ENCODE measurements at regions not wholly inside any gene's neighbourhood (a gene's known extent, or its start where the extent isn't known, plus 50 kb on each side); places are given as distances from the start of the nearest gene placed in this dataset.

GRCh38 chr7:17485904-17486303 lies 187.5 kb downstream of the AHR start:
- DNase-seq = no peak

GRCh38 chr7:17486835-17487234 lies 188.4 kb downstream of the AHR start:
- no peak for DNase-seq

DNA sequence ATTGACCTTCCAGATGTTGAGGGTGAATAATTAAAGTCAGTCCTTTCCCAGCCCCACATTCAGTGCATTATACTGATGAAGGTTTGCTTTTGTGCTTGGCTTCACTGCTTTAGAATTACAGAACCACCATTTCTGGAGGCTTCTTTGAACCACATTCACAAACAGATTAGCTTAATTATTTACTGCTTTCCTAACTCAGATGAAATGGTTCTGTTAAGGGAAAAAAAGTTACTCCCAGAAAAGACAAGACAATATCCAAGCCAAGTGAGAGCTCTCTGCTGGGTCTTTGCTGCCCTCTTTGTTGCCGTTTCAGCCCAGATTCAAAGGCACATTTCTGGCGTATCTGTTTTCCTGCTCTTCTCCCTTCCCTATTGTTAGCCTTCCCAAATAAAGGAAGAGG lies 188.9 kb downstream of the AHR start:
- no peak for DNase-seq

DNA sequence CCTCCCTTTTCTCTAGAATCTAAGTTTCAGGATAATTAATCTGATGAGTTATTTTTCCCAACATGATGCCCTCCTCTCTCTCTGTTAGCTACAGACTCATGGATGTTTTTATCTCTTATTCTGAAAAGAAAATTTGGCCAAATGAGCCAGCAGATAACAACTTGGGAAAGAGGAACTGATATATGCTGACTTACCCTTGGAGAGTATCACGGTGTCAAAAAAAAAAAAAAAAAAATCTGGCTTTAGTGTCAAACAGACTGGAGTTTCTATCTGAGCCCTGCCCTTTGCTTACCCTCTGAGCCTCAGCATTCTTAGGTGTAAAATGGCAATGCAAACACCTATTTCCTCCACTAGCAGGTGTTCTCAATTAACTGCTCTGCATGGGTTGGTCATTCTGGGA lies 190.4 kb downstream of the AHR start:
- no peak for DNase-seq

GRCh38 chr7:17489961-17490360 lies 191.5 kb downstream of the AHR start:
- DNase-seq = no peak

DNA sequence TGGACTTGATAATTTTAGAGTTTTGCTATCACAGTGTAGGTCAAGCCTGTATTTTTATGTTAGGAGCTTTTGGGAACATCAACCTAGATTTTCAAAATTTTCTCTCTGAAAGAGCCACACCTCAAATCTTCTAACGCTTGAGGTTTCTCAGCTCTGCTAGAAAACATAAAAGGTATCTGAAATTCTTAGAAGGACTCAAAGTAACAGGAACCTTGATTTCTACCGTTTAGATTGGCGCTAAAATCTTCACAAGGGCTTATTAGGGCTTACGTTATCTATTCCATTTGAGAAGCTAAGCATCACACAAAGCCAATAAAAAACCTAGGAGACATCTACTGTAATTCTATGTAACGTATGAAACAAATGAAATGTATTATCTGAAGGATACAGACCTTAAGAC lies 192.4 kb downstream of the AHR start:
- no peak for DNase-seq

GRCh38 chr7:17492437-17492836 lies 194.0 kb downstream of the AHR start:
- no peak for DNase-seq

DNA sequence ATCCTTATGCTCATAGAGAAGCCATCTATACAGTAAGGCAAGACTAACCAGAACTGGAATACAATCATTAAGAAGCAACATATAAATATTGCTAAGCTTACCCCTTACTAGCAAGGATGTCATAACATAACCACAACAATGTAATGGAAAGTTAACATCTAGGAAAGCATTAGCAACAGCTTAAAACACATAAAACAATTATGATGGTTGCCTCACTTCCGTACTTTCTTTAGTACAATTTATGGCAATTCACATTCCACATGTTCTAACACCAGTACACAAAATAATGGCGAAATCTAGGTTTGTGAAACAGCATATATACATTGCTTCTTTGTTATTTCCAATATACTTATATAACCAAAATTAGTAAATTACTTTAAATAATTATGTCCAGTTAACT lies 195.0 kb downstream of the AHR start:
- no peak for DNase-seq

GRCh38 chr7:17495655-17496394 lies 197.4 kb downstream of the AHR start:
- no peak for DNase-seq

GRCh38 chr7:17497136-17497535 lies 198.7 kb downstream of the AHR start:
- DNase-seq = no peak

DNA sequence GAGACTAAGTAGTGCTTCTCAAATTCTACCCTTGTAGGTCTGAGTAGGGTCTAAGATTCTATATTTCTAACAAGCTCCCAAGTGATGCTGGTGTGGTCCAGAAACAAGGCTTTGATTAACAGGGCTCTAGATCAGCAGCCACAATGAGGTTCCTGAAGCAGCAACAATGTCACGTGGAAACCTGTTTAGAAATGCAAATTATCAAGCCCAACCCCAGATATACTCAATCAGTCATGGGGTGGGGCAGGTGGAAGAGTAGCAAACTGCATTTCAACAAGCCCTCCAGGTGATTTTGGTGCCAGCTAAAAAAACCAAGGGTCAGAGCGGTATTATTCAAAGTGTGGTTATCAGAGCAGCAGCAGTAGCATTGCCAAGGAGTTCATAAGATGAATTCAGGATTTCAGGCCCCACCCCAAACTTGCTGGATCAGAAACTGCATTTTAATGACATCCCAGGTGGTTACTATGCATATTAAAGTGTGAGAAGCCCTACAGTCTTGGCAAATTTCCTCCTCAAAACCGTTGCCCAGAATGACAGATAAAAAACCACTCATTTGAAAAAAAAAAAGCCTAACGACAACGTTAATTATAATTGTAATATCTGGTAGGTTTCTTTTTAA lies 199.2 kb downstream of the AHR start:
- no peak for DNase-seq

GRCh38 chr7:17498230-17498629 lies 199.8 kb downstream of the AHR start:
- no peak for DNase-seq

GRCh38 chr7:17500736-17501135 lies 202.3 kb downstream of the AHR start:
- no peak for DNase-seq

DNA sequence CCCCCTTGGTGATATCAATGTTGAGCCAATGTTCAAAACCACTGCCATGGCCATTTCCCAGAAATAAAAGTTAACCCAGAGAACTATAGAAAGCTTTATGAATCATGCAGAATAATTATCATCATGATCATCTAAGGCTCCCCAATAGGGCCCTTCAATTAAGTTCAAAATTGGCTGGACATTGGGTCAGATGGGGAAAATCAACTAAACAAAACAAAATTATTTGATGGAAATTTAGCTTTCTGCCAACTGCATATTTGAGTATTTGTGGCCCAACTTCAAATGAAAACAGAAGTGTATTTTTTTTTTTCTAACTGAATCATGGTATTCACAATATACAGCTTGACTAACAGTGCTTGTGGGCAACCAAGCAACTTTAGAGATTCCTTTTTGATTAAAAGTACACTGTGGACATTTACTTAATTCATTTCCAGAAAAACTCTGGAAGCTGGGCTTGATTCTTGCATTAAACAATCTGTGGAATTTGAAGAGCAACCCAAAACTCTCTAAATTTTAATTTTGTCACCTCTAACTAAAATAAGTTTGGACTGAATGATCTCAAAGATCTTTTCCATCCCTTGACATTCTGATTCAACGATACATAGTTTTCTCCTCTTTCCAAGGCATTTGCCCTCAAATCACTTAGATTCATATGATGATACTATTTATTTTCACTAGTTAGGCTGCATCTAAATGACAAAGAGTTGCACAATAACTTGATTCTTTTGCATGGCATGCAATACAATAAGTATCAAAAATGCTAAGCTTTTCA lies 203.2 kb downstream of the AHR start:
- DNase-seq = no peak

- no peak for DNase-seq
These were observed 204.0 kb downstream of the AHR start for GRCh38 chr7:17502213-17503060.

- DNase-seq = no peak
These were observed 207.6 kb downstream of the AHR start for GRCh38 chr7:17506095-17506494.

DNA sequence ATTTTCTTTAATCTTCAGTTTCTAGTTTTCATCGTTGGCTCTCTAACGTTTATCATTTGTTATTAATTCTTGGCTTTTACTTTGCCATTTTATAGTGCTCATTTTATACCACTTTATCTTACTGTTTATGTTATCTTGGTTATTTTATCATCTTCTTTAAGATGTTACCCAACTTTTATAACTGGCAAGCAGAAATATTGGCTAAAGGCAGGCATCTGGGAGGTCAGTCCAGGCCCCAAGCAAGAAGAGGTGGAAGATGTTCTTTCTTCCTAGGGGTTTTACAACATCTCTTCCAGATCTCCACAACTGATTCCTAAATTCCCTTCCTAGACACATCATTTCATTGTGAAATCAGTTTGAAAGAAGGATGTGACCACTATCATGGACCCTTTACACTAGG lies 208.1 kb downstream of the AHR start:
- no peak for DNase-seq

DNA sequence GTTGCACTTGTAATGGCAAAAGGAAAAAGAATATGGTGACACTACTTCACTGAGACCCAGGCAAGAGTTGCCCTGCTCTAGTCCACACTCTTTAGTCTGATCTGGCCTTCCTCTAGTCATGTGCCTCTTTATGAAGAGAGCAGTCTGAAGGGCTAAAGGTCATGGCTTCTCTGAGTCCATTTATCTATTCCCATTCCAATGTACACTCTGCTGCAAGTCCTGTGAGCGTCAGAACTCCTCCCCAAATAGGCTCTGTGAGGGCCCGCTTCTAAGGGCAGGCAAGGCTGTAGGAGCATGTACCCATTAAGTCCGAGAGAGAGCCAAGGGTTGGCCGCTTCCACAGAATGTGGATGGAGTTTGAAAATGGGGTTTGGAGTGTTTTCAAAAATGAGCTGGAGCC lies 209.3 kb downstream of the AHR start:
- no peak for DNase-seq

DNA sequence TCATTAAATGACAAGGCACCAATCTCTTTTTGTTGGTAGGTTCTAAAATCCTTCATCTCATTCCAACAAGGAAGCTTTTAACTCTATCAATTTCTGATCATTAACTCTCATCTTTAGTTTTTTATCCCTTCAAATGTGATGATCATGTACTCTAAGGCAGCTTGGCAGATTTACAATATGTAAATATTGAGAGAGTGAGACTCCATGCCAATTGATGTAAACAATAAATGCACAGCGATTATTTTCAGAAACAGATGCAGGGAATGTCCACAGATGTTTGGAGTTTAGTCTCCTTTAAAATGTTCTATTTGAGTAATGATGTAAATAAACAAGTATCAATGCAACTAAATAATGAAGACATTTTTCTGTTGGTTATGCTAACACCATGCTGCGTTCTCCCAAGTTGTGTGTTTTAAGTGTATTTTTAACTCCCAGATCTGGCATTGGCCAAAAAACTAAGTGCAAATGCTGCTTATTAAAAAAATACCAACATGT lies 213.8 kb downstream of the AHR start:
- DNase-seq = no peak

GRCh38 chr7:17516771-17517170 lies 218.3 kb downstream of the AHR start:
- no peak for DNase-seq

- no peak for DNase-seq
These were observed 222.5 kb downstream of the AHR start for GRCh38 chr7:17520941-17521340.

GRCh38 chr7:17521437-17521836 lies 223.0 kb downstream of the AHR start:
- DNase-seq = no peak
